Adrenal gland (tissue), 5 donors: ENCODE measurements at regions not wholly inside any gene's neighbourhood (a gene's known extent, or its start where the extent isn't known, plus 50 kb on each side); places are given as distances from the start of the nearest gene placed in this dataset.

Experiments used
- CTCF ChIP-seq, 6 experiments: fragments of 450-650 bp in 4 of 6; fragments of 200-600 bp in 2 of 6; sonication (generic) in 1 of 6; IDR thresholded peaks; 1 replicate in 5 of 6; 2 replicates in 1 of 6; pipeline versions ENCODE4 v1.5.1 to v1.8.0; 2016 to 2021; ENCODE audit warnings: antibody characterized with exemption in 6 of 6, mild to moderate bottlenecking in 2 of 6, moderate library complexity in 1 of 6
- POLR2A ChIP-seq, 2 donors: fragments of 450-650 bp; IDR thresholded peaks; one replicate each; pipeline ENCODE4 v1.6.1; 2017; ENCODE audit warnings: antibody characterized with exemption in 2 of 2, mild to moderate bottlenecking in 2 of 2, moderate library complexity in 1 of 2
- donor health status: DM: no; HTN: no; CAD: no.

- TF ChIP-seq CTCF (IDR thresholded peaks at IDR 0.05): no peak
- TF ChIP-seq POLR2A (IDR thresholded peaks at IDR 0.05): no peak
Observed at GRCh38 chr18:2146754-2147153, 424.6 kb downstream of the METTL4 start.
